GM06990 (cell line): ENCODE measurements at regions not wholly inside any gene's neighbourhood (a gene's known extent, or its start where the extent isn't known, plus 50 kb on each side); places are given as distances from the start of the nearest gene placed in this dataset.

Source experiments
- DNase-seq: peaks from one replicate; pipeline ENCODE4 v3.0.0-alpha.2; 2011; ENCODE audit not compliant: insufficient read length; ENCODE audit errors: extremely low read depth
- H3K27me3 ChIP-seq: replicated peaks from 2 replicates; pipeline ENCODE4 v1.6.0; 2011; ENCODE audit warnings: low read length; ENCODE audit not compliant: control insufficient read depth, insufficient read depth
- H3K36me3 ChIP-seq: 2 replicates; pipeline ENCODE4 v1.5.1; 2011; ENCODE audit warnings: low read length; ENCODE audit not compliant: control insufficient read depth, insufficient read depth
- H3K4me3 ChIP-seq: replicated peaks from 2 replicates; pipeline ENCODE4 v1.5.1; 2011; ENCODE audit warnings: low read depth, mild to moderate bottlenecking, control low read depth, low read length
- TF ChIP-seq, protein P1 (sequence below): IDR thresholded peaks from 2 replicates; pipeline ENCODE4 v1.5.1; 2011; ENCODE audit warnings: low read length, control low read depth, mild to moderate bottlenecking, inconsistent platforms; ENCODE audit not compliant: insufficient read depth, poor library complexity, severe bottlenecking

DNA sequence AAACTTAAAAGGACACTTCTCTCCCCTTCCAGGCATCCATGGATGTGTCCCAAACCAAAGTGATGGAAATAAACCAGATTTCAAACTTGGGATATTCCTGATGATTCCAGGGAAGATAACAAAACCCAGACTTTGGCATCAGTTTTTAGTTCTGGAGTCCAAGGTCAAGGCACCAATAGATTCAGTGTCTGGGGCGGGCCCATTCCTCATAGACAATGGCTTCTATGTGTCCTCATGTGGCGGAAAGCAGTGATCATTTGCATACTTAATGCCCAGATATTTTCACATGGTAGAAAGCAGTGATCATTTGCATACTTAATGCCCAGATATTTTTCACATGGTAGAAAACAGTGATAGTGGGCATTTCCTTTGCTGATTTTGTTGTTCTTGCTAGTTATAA is 151.4 kb upstream of the DAP start:
- H3K4me3 ChIP-seq: no peak overlapping the region
- H3K36me3 ChIP-seq: no peaks in the 10 kb centered on the region
- DNase-seq: no peak
- H3K27me3 ChIP-seq: no peaks in the 10 kb centered on the region
- TF ChIP-seq, protein P1, sequence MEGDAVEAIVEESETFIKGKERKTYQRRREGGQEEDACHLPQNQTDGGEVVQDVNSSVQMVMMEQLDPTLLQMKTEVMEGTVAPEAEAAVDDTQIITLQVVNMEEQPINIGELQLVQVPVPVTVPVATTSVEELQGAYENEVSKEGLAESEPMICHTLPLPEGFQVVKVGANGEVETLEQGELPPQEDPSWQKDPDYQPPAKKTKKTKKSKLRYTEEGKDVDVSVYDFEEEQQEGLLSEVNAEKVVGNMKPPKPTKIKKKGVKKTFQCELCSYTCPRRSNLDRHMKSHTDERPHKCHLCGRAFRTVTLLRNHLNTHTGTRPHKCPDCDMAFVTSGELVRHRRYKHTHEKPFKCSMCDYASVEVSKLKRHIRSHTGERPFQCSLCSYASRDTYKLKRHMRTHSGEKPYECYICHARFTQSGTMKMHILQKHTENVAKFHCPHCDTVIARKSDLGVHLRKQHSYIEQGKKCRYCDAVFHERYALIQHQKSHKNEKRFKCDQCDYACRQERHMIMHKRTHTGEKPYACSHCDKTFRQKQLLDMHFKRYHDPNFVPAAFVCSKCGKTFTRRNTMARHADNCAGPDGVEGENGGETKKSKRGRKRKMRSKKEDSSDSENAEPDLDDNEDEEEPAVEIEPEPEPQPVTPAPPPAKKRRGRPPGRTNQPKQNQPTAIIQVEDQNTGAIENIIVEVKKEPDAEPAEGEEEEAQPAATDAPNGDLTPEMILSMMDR: no peak

DNA sequence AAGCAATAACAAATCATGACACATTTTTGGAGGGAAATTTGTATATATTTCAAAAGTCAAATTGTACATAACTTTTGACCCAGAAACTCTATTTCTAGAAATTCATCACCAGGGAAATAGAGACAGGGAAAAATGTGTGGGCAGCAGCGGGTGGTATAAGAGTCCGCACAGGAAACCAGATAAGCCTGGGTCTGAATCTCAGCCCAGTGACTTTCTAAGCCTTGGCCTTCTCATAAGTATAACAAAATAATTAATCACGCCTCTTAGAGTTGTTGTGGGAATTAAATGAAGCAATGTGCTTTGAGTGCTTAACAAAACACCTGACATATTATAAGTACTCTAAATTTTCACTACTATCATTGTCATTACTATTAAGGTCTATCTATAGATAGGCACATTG is 149.2 kb upstream of the DAP start:
- TF ChIP-seq, protein P1: no peak
- DNase-seq: no peak
- no peak overlapping the region for H3K4me3 ChIP-seq
- no peaks in the 10 kb centered on the region for H3K36me3 ChIP-seq
- no peaks in the 10 kb centered on the region for H3K27me3 ChIP-seq

DNA sequence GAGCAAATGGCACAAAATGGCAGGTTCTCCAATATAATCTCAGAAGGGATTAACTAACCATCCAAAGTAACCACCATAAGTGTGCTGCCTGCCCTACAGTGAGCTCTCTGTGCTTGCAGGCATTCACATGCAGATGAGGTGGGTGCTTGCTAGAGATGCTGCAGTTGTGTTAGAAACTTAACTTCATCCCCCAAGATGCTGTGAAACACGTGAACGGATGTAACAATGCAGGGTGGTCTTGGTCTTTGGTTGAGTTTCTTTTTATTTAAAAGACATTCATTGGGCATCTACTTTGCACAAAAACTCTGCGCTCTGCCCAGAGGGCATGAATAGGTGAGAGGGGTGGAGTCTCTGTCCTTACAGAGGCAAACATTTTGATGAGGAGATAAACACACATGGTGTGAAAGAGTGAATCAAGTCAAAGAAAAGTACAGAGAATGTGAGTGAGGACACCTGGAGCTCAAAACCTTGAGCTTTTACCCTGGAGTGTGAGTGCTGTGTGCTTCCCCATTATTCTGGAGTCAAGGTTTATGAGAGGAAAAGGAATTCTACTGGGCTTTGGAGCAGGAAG is 143.9 kb upstream of the DAP start:
- no peaks in the 10 kb centered on the region for H3K27me3 ChIP-seq
- no peak for DNase-seq
- no peaks in the 10 kb centered on the region for H3K36me3 ChIP-seq
- TF ChIP-seq, protein P1: no peak
- no peak overlapping the region for H3K4me3 ChIP-seq

DNA sequence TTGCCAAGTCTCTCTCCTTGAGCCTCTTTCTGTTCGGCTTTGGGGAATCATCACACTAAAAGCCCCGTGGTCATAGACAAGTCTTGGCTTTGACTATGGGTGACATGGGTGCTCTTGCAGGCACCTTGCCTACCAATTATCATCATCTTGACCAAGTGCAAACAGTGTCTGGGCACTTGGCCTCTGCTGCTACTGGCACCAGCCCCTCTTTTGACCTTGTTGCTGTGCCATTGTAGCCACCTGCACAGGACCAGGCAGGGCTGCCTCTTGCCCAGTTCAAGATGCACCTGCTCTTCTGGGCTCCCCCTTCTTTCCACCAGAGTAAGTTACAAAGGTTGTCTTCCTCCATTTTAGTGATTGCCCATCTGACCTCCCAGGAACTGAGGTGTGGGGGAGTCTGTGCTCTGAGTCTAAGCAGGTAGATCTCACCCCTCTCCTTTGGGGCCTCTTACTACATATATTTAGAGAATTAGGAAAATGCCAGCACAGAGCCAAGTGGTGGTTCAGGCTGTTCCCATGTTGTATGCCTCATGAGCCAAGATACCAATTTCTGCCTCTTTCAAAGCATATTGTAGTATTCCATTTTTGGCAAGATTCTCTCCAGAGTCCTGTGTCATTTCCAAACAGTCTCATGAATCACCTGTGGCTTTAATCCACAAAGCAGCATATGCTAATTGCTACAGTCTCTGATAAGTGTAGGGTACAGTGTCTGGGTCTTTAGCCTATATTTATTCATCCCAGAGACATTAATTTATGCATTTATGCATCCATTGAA is 142.9 kb upstream of the DAP start:
- no peaks in the 10 kb centered on the region for H3K27me3 ChIP-seq
- H3K4me3 ChIP-seq: no peak overlapping the region
- DNase-seq: no peak
- TF ChIP-seq, protein P1: no peak
- no peaks in the 10 kb centered on the region for H3K36me3 ChIP-seq

- no peak overlapping the region for H3K4me3 ChIP-seq
- DNase-seq: no peak
- no peaks in the 10 kb centered on the region for H3K36me3 ChIP-seq
- TF ChIP-seq, protein P1: no peak
- H3K27me3 ChIP-seq: no peaks in the 10 kb centered on the region
Observed at GRCh38 chr5:10902145-10902544, 141.1 kb upstream of the DAP start.
